ENCODE measurements at regions not wholly inside any gene's neighbourhood (a gene's known extent, or its start where the extent isn't known, plus 50 kb on each side); places are given as distances from the start of the nearest gene placed in this dataset.

DNA sequence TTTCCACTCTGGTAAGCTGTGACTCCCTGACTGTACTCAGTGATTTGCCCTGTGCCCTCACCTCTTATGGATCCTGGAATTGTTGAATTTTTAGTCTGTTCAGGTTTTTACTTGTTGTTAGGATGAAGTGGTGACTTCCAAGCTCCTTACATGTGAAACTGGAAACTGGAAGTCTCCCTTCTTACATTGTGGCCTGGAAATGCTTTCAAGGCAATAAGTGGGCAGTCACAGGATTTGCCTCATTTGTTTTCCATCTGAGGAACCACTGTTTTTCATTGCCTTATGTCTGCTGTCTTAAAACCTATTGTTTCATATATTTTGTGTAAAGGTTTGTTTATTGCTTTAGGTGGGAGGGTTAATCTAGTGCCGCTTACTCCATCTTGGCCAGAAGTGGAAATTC lies 155.8 kb downstream of the CYB561 start:
- TF ChIP-seq, protein P1, sequence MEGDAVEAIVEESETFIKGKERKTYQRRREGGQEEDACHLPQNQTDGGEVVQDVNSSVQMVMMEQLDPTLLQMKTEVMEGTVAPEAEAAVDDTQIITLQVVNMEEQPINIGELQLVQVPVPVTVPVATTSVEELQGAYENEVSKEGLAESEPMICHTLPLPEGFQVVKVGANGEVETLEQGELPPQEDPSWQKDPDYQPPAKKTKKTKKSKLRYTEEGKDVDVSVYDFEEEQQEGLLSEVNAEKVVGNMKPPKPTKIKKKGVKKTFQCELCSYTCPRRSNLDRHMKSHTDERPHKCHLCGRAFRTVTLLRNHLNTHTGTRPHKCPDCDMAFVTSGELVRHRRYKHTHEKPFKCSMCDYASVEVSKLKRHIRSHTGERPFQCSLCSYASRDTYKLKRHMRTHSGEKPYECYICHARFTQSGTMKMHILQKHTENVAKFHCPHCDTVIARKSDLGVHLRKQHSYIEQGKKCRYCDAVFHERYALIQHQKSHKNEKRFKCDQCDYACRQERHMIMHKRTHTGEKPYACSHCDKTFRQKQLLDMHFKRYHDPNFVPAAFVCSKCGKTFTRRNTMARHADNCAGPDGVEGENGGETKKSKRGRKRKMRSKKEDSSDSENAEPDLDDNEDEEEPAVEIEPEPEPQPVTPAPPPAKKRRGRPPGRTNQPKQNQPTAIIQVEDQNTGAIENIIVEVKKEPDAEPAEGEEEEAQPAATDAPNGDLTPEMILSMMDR (conservative IDR thresholded peaks at IDR 0.05; ENCODE audit: low read depth, low read length), result no peak
- no peak for DNase-seq (ENCODE audit: low read depth)
- H3K4me3 ChIP-seq (ENCODE audit: low read length), result no peak overlapping the region

DNA sequence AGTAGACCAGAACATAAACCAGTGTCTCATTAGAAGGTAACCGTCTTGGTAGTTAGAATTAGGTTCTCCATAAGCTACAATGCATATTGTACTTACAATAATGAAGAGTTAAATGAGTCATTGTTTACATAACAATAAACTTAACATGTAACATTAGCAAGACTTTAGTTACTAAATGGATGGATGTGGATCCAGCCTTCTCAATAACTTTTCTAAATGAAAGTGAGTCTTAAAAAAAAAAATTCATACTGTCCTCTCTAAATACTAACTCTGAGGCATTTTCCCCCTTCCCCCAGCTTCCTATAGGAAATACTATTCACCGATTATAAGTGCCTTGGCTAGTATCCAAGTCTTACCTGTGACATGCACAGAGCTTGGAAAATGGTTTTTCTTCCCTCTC lies 155.3 kb downstream of the CYB561 start:
- H3K4me3 ChIP-seq (ENCODE audit: low read length), result no peak overlapping the region
- DNase-seq (ENCODE audit: low read depth), result no peak
- TF ChIP-seq, protein P1 (conservative IDR thresholded peaks at IDR 0.05; ENCODE audit: low read depth, low read length), result no peak

DNA sequence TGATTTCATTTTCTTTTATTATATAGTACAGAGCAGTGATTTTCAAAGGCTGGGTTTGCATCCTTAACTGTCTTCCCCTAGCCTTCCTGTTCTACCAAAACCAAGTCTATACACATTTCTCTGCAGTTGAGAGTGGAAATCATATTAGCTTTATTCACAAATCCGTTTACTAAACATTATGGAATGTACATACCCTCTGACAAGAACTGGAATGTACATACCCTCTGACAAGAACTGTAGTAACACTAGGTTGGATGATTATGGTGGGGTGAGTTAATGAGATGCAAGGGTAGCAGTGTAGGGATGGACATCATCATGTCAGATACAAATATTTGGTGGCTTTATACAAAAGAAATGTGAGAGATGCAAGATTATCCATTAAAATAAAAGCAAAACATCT lies 154.8 kb downstream of the CYB561 start:
- no peak overlapping the region for H3K4me3 ChIP-seq (ENCODE audit: low read length)
- DNase-seq (ENCODE audit: low read depth), result peak; percentile 44
- TF ChIP-seq, protein P1 (conservative IDR thresholded peaks at IDR 0.05; ENCODE audit: low read depth, low read length), result no peak

DNA sequence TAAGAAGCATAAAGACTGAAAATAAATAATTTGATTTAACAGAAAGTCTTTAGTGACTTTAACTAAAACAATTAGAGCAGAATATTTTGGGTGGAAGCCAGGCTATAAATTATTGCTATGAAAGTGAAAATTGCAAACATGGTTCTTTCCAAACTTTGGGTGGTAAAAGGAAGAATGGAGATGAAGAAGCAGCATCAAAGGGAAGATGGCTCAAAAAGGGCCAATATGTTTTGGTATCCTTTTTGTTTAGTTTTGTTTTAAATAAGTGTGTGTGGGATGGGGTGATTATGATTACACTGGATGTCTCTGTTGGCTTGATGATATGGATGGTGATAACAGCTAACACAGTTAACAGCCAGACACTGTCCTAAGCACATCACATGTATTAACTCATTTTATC lies 153.7 kb downstream of the CYB561 start:
- TF ChIP-seq, protein P1 (conservative IDR thresholded peaks at IDR 0.05; ENCODE audit: low read depth, low read length), result no peak
- DNase-seq (ENCODE audit: low read depth), result no peak
- no peak overlapping the region for H3K4me3 ChIP-seq (ENCODE audit: low read length)

DNA sequence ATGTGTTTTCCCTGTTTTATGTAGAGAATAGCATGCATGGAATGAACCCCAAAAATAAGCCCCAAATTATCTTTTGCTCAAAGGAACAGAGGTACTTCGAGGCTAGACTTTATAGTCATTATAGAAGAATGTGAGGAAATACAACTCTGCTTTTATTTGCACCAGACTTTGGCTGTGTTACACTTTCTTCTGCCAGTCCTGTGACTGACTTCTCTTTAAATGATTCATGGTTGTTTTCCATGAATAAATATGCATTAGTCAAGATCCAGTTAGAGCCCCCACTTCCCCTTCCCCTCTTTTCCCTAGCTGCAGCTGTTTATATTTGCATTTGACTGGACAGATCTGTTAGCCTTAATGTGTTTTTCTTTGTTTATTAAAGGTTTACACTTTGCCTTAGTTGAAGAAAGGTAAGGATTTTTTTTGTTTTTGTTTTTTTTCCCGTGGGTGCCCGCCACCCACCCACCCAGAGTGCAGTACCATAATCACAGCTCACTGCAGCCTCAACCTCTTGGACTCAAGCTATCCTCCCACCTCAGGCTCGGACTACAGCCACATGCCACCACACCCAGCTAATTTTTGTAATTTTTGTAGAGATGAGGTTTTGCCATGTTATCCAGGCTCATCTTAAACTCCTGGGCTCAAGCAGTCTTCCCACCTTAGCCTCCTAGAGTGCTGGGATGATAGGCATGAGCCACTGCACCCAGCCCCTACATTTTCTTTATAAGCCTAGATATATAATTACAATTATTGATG lies 152.6 kb downstream of the CYB561 start:
- no peak overlapping the region for H3K4me3 ChIP-seq (ENCODE audit: low read length)
- TF ChIP-seq, protein P1 (conservative IDR thresholded peaks at IDR 0.05; ENCODE audit: low read depth, low read length), result no peak
- DNase-seq (ENCODE audit: low read depth), result peak; percentile 46

DNA sequence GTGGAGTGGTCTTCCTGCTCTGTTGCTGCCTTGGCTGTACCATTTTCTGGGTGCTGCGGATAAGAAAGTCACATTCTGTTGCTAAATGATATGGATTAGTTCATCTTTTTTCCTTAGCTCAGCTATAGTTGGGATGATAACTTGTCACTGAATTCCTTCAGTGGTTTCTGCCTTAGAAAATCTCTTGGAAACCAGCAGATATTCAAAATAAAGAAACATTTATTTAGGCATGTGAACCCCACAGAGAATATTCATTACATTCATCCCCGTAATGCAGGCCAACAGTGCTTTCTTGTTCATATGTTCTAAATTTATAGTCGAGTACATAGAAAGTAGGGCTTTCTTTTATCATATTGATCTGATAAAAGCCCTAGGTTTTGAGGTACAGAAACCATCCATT lies 151.3 kb downstream of the CYB561 start:
- no peak for DNase-seq (ENCODE audit: low read depth)
- TF ChIP-seq, protein P1 (conservative IDR thresholded peaks at IDR 0.05; ENCODE audit: low read depth, low read length), result no peak
- no peak overlapping the region for H3K4me3 ChIP-seq (ENCODE audit: low read length)

DNA sequence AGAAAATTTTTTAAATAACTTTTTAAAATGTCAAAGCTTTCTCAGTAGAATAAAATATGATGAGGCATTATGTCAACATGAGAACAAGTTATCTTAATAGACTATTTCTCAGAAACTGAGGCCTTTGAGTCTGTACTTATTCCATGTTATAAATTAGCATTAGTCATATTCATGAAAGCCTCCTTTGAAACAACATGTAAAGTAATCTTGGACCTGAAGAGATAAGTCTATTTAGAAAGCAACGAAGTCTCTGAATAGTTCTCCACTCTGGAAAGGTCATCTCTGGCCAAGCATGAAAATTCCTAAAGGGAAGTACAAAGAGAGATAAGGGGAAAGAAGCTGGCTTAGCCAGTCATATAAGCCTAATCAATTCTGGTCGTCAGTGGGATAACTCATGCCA lies 150.8 kb downstream of the CYB561 start:
- H3K4me3 ChIP-seq (ENCODE audit: low read length), result no peak overlapping the region
- TF ChIP-seq, protein P1 (conservative IDR thresholded peaks at IDR 0.05; ENCODE audit: low read depth, low read length), result no peak
- no peak for DNase-seq (ENCODE audit: low read depth)
